Left kidney (tissue), 1 donor: ENCODE measurements at regions not wholly inside any gene's neighbourhood (a gene's known extent, or its start where the extent isn't known, plus 50 kb on each side); places are given as distances from the start of the nearest gene placed in this dataset.

Experiments used
- DNase-seq: peaks from one replicate; pipeline ENCODE4 v3.0.0-alpha.2; 2013

DNA sequence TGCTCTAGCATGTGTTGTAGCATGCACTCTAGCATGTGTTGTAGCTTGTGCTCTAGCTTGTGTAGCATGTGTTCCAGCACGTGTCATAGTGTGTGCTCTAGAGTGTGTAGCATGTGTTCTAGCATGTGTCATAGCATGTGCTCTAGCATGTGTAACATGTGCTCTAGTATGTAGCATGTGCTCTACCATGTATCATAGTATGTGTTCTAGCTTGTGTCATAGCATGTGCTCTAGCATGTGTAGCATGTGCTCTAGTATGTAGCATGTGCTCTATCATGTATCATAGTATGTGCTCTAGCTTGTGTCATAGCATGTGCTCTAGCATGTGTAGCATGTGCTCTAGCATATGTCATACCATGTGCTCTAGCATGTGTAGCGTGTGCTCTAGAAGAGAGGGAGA is 255.3 kb downstream of the ICE1 start:
- no peak for DNase-seq

DNA sequence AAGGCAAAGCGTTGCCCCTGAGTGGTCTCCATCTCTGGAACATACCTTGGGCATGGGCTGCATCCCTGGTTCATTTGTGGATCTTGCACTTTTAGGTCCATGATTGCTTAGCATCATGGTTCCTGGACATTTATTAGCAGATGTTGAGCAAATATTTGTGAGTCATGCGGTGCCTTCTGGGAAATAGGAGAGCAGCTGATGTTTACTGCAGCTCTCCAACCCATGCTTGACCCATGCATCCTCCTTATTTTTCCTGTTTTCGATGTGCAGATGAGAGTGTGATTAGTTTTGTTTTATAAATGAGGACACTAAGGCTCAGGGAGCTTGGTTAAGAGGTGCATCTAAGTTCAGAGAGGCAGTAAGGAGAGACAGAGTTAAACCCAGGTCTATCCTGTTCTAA is 253.7 kb downstream of the ICE1 start:
- DNase-seq, result no peak

DNA sequence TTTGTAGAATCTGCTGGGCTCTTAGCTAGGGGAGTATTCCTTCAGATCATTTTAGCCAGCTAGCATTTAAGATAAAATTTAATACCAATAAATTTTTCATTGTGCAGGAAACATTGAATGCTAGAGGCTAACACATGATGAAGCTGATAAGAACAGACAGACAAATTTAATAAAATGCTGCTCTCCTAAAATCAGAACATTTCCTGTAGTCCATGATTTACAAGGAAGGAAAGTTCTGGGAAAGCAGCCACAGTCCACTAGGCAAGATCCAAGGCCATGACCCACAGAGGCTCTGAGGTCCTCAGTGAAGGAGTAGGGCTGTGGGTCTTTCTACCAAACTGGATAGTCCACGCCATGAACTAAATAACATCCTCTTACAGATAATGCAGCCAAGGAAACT is 253.0 kb downstream of the ICE1 start:
- DNase-seq, result peak; percentile 8

DNA sequence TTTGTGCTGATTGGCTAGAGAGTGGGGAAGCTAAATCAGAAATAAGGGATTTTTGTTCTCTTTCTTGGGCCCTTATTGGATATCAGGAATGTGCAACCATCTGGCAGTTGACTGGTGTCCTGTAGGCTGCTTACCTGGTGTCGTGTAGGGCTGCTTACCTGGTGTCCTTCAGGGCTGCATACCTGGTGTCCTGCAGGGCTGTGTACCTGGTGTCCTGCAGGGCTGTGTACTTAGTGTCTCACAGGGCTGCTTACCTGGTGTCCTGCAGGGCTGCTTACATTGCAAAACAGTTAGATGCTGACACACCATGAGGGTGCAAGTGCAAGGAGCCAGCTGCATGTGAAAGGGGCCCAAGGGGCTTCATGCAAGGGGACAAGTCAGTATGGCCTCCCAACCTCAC is 249.3 kb downstream of the ICE1 start:
- DNase-seq, result no peak

DNA sequence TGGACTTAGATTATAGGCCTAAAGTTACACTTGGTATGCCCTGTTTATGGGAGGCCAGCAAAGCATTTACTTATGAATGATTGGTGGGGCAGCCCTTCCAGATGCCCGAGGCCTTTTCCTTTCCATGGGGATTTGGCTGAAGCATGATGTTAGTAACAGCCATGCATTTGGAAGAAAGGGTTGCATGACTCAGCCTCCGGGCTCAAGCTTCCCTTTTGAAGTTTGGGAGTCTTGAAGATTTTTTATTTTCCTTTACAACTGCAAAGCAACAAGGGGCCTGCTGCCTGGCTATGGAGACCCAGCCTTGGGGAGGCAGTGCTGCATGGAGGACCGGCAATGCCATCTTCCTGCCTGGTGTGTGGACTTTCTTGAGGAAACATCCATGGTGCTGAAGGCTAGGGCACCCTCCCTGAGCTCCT is 244.7 kb downstream of the ICE1 start:
- no peak for DNase-seq

DNA sequence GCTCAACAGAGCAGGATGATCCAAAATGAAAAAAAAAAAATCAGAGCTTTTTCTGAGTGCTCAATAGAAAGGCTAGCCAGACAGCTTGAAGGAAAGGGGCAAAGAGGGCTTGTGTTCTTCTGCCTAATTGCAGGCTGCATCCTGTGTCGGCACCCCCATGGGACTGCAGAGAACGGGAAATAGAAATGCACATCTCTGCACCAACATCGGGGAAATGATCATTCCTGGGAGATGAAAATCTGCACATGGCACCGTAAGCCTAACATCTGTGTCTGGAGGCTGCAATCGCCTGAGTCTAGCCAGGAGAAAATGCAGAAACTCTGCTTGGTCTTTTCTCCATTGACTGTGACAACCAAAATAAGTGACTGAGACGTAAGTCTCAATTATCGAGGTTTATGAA is 243.9 kb downstream of the ICE1 start:
- DNase-seq, result no peak

DNA sequence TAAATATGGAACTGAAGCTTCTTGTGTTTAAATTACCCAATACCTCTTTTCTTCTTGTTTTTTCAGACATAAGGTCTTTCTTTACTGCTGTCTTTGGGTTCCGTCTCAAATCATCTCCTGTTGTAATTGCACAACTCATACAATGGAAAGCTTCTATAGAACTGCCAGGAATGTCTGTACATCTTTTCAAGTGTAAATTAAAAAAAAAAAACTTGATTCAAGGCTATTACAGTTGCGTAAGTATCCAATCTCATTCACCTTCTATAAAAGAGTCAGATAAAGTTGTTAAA is 243.5 kb downstream of the ICE1 start:
- DNase-seq, result no peak

DNA sequence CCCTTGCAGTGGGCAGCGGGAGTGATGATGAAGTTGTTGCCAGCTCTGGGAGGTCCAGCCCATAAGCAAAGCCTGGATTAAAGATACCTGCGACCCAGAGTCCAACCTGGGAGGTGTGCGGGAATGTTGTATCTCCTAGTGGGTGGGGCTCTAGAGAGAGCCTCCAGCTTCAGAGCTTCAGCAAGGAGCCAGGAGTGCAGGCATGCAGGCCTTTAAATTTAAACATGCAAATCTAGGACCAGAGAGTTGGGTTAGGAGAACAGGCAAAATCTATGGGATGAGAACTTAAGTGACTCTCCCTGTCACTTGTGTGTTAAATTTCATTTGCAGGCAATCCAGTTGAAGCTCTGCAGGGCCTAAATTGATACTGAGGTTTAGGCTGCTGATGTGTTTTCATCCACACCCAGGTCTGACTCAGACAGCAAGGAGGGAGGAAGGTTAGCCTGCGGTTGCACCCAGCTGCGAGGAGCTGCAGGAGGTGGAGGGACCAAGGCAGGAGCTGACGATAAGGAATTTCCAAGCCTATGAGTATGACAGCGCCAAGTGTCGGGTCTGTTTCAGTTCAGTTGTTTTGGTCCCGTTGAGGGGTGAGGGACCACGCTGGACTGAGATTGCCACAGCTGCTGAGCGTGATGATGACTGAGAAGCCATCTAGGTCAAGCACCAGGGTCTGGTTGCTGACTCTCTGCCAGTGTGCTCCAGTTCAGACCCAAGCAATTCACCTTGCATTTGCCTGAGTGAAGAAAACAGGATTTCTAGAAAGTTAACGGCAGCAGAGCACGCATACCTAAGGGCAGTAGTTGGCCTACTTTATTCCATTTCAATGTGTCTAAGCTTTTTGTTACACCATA is 243.0 kb downstream of the ICE1 start:
- no peak for DNase-seq

DNA sequence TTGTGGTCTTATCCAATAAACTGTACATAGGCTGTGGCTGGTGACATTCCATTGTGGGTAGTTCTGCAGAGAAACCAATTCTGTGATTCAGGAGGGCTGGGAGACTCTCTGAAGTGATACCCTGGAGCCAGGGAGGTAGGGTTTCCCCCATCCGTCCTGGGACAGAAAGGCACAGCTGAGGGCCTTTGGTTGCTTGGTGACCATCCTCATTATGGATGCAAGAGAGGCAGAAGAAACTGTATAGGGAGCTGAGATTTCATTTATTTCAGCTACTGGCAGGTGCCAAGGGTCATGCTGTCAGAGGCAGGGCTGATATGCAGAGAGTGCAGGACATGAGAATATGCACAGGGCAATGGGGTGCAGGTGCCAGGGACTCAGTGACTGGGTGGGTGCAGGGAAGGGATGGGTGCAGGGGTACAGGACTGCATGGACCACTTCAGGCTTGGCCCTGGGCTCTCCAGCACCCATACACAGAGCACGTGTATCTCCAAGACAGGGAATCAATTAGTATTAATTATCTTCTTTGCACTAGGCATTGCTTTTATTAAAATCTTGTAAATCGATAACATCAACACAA is 236.5 kb downstream of the ICE1 start:
- DNase-seq, result no peak

DNA sequence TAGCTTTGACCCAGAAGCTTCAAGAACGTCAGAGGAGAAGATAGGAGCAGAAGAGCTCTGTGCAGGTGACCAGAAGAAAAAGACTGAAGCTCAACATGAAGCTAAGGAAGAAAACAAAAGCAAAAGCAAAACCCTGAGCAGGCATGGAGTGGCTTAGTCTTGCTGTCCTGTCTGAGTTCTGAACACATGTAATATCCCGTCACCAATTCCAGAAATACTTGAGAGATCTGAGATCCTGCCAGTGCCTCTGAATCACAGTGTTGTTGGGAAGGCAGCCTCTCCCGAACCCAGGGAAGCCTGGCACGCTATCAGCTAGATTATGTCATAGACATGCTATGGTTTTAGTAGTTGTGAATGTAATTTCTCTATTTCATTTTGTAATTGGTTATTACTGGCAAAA is 235.7 kb downstream of the ICE1 start:
- DNase-seq, result no peak

DNA sequence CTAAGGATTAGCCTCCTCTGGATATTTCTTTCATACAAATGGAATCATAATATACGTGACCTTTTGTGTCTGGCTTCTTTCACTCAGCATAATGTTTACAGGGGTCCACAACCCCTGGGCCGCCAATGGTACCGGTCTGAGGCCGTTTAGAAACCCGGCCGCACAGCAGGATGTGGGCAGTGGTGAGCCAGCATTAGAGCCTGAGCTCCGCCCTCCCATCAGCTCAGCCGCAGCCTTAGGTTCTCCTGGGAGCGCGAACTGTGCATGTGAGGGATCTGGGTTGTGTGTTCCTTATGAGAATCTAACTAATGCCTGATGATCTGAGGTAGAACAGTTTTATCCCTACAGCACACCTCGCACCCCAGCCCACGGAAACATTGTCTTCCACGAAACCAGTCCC is 229.7 kb downstream of the ICE1 start:
- no peak for DNase-seq

DNA sequence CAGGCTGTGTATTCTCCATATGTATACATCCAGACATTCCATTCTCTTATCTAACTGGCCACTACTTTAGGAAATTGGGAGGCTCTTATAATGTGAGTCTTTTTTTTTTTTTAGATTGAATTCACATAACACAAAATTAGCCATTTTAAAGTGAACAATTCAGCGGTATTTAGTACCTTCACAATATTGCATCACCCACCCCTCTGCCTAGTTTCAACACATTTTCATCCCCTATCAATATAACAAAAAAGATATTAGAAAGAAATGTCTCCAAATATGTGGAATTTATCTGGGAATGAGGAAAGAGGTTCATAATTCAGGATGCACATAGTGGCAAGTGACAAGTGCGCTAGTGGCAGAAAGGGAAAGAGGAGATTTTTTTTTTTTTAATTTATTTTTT is 228.5 kb downstream of the ICE1 start:
- no peak for DNase-seq

DNA sequence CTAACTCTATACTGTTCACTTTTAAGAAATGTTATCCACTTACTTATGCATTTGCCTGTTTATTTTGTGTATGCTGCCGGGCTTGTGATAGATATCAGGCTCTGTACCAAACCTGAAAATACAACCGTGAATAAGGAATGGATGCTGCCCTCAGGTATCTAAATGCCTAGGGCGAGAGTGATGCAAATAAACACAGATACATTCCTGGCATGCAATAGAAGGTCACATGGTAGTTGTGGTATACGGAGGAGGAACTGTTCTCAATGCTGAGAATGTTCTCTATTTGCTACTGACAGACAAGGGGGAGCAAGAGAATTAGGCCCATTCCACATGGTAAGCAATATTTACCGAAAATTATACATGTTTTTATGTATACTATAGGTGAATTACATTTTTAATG is 227.8 kb downstream of the ICE1 start:
- DNase-seq, result no peak

DNA sequence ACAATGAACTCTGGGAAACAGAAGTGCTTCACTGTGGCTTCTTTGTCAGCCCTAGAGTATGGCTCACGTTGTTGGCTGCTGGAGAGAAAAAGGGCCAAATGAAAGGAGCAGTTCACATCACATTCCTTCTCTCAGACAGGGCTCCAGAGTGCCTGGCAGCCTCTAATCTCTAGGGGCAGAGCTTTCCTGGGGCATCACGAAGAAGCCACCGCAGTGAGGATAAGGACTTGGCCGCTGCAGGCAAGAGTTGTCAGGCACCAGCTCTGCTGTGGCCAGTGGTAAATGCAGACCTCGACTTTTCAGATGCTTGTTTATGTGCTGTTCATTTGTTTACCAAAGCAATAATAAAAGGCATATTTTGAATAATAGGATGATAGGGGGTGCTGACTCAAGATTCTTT is 227.2 kb downstream of the ICE1 start:
- no peak for DNase-seq

DNA sequence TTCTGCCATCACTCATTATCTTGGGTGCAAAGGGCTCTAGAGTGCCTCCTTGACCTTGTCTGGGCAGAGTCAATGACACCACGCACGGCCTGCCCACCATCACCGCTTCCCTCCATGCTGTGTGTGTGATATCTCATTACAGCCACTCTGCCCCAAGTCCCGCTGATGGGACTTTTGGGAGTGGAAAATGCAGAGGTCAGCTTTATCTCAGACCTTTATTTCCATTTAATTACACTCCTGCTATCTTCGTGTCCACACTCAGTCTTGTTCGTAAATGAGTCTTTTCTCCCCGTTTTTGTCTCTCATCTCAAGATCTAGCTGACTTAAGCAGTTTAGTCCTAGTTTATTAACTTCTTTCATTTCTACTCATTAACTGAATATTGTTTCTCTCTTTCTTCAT is 226.2 kb downstream of the ICE1 start:
- DNase-seq, result no peak

DNA sequence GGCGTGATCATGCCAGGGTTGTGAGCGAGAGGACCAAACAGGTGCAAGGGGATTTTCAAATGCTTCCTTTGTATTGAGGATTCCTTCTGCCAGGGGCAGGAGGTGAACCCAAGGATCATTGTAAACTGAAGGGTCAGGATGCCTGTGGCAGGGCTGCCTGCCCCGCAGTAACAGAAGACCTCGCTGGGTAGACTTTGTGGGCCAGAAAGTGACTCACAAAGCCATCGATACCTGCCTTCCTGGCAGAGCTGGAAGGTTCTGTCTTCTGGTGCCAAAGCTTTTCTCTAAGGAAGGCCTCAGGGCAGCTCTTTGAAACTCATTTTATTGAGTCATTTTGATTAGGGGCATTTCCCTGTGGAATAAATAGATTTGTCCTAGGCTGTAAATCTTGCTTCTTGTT is 223.4 kb downstream of the ICE1 start:
- DNase-seq, result no peak

DNA sequence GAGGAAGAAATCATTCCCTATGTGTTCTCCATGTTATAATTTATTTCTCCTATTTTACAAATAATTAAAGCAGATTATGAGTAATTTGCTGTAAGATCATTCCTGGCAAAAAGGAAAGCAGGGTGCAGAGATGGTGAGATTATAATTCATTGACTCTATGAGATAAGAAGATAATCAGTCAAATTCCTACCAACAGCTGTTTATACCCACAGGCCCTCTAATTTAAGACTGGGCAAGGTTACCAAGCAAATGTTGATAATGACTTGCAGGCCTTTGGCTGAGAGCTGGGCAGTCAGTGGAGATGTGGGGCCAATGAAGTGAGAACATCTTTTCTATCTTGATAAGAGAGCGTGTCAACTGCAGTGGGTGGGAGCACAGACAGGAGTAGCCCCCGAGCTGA is 222.7 kb downstream of the ICE1 start:
- no peak for DNase-seq

DNA sequence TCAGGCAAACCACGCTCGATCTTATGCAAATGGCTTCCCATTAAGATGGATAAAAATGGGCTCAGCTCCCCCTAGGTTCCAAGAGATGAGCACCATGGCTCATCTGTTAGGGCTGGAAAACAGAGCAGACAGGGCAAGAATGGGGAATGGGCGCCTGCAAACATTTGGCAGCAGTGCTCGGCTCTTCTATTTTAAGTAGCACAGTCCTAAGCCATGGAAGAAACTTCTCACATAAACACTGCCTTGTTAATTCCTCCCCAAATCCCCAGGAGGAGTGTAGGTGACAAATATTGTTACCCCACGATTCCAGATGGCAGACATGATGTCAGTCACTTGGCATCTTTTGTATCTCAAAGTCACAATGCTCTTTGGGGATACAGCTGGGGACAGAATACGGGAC is 221.8 kb downstream of the ICE1 start:
- DNase-seq, result no peak

DNA sequence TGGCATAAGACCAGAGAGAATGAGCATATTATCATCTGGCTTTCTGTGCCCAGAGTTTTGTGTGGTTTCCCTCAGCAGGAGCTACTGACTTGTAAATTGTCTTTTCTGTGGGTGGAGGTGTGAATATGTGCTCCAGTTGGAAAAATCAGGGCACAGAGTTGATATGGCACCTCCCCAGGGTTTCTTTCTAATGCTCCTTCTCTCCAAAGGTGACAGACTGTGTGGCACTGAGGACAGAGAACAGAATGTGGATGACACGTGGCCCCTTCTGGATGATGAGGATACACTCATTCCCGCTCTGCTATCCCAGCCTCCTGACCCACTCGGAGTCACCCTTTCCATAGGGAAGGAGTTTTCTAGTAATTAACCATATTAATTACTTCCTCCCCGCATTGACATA is 221.0 kb downstream of the ICE1 start:
- no peak for DNase-seq

DNA sequence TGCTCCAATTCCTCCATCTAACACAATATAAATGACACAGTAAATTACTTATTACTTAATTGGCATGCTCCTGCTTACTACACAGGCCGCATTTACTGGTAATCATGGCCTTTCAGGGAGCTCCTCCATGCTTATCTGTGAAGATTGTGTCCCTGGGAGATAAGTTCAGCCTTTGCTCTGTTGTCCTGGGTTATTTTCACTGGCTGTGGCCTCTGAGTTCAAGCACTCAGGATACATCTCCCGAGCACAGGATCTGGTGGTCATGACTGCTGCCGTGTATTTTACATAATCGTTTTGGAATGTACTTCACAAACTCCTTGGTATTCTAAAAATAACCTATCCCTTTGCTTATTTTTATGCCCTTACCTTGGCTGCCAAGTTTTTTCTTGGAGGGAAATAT is 215.7 kb downstream of the ICE1 start:
- DNase-seq, result no peak

DNA sequence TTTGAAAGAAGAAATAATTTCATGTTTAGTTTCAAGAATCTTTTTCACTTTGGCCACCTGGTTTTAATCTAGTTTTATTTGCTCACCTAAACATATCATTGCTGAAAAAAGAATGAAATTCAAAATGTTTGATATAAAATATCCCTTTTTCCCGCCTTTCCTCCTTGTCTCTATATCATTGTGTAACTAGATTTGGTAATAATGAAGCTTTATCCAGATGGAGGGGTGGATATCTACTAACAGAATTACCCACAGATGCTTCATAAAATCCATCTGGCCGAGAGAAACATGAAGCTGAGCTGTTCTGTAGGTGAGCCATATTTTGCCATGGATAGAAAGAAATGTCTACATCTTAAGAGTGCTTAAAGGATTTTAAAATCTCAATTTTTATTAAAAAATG is 214.7 kb downstream of the ICE1 start:
- no peak for DNase-seq

DNA sequence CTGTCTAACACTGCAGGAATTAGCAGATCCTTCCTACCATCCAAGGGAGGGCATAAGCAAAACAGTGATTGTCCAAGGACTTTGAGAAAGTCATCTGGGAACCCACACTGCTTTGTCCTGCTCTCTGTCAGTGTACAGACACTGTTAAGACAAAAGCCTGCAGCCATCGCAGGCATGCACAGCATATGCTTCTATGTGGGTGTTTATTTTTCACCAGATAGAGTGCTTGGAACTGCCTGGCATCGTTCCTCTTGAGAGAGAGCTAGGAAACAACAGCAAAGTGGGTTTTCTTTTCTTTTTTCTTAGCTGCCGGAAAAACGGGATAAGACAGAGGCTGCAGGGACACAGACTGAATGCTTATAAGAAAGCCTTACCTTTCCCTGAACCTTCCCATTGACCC is 212.3 kb downstream of the ICE1 start:
- DNase-seq, result no peak

DNA sequence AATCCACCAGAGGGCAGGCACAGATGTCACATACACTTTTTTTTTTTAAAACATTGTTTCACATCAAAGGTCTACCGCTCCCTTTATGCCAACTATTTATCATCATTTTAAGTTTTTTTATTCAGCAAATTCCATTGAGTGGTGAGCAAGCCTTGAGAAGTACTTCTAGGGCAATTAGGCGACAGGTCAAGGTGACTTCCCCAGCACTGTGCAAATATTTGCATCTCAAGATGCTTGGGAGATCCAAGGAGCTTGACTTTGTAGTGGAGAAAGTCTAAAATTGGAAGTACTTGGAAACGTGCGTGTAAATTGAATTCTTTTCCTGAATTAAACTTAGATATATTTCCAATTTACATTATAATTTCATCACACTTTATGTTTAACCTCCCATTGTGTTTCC is 211.1 kb downstream of the ICE1 start:
- DNase-seq, result no peak

DNA sequence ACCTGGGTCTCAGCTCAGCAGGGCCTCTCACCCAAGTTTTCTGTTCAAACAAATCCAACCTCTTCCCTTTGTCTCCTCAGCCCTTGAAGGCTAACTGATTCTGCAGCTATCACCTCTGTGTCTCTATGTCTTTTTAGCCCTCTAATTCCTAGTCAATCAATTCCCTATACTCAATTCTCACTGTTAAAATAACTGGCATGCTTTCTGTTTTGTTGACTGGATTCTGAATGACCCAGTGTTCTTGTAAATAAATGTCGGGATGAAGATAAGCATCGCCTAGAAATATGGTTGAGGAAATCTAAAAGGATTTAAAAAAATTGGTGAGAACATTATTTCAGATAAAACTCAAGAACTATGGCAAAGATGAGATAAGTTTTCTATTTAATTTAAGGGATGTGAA is 210.2 kb downstream of the ICE1 start:
- DNase-seq, result no peak

DNA sequence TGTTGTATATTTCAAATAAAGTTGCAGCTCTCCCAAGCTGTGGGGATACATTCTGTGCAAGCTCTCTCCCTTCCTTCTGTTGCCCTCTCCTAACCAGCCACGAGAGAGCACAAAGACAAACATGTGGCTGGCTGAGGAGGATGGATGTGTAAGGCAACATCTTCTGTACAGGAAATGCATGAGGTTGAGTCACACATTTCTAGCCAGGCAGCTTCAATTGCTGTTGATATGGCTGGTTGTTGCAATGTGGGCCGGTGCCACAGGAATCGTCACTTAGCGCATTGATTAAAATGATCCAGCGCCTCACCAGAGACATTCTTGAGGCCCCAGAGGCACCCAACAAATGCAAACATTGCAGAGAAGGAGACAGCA is 207.1 kb downstream of the ICE1 start:
- DNase-seq, result no peak
